ENCODE measurements at regions not wholly inside any gene's neighbourhood (a gene's known extent, or its start where the extent isn't known, plus 50 kb on each side); places are given as distances from the start of the nearest gene placed in this dataset.

- DNase-seq (ENCODE audit: low read depth) = no peak
- no peak for TF ChIP-seq CTCF (IDR thresholded peaks at IDR 0.05; ENCODE audit: control insufficient read depth, extremely low read depth, insufficient read depth)
- H3K4me3 ChIP-seq (ENCODE audit: low read depth, low read length) = no peak overlapping the region
Measured at GRCh38 chr7:120201290-120201689, 71.7 kb upstream of the KCND2 start.

GRCh38 chr7:120205101-120205500 lies 67.9 kb upstream of the KCND2 start:
- TF ChIP-seq CTCF (IDR thresholded peaks at IDR 0.05; ENCODE audit: control insufficient read depth, extremely low read depth, insufficient read depth) = no peak
- H3K4me3 ChIP-seq (ENCODE audit: low read depth, low read length) = no peak overlapping the region
- DNase-seq (ENCODE audit: low read depth) = no peak

- DNase-seq (ENCODE audit: low read depth) = no peak
- no peak overlapping the region for H3K4me3 ChIP-seq (ENCODE audit: low read depth, low read length)
- TF ChIP-seq CTCF (IDR thresholded peaks at IDR 0.05; ENCODE audit: control insufficient read depth, extremely low read depth, insufficient read depth) = no peak
Measured at GRCh38 chr7:120207037-120207436, 65.9 kb upstream of the KCND2 start.

GRCh38 chr7:120215654-120216053 lies 57.3 kb upstream of the KCND2 start:
- no peak for DNase-seq (ENCODE audit: low read depth)
- no peak for TF ChIP-seq CTCF (IDR thresholded peaks at IDR 0.05; ENCODE audit: control insufficient read depth, extremely low read depth, insufficient read depth)
- H3K4me3 ChIP-seq (ENCODE audit: low read depth, low read length) = no peak overlapping the region

- no peak overlapping the region for H3K4me3 ChIP-seq (ENCODE audit: low read depth, low read length)
- no peak for TF ChIP-seq CTCF (IDR thresholded peaks at IDR 0.05; ENCODE audit: control insufficient read depth, extremely low read depth, insufficient read depth)
- no peak for DNase-seq (ENCODE audit: low read depth)
Measured at GRCh38 chr7:120216947-120217346, 56.0 kb upstream of the KCND2 start.

GRCh38 chr7:120218712-120219111 lies 54.3 kb upstream of the KCND2 start:
- no peak overlapping the region for H3K4me3 ChIP-seq (ENCODE audit: low read depth, low read length)
- no peak for TF ChIP-seq CTCF (IDR thresholded peaks at IDR 0.05; ENCODE audit: control insufficient read depth, extremely low read depth, insufficient read depth)
- no peak for DNase-seq (ENCODE audit: low read depth)

GRCh38 chr7:120221666-120222065 lies 51.3 kb upstream of the KCND2 start:
- no peak for DNase-seq (ENCODE audit: low read depth)
- TF ChIP-seq CTCF (IDR thresholded peaks at IDR 0.05; ENCODE audit: control insufficient read depth, extremely low read depth, insufficient read depth) = no peak
- no peak overlapping the region for H3K4me3 ChIP-seq (ENCODE audit: low read depth, low read length)

All from LNCaP clone FGC (cell line).